WTC11 (cell line): ENCODE measurements at regions not wholly inside any gene's neighbourhood (a gene's known extent, or its start where the extent isn't known, plus 50 kb on each side); places are given as distances from the start of the nearest gene placed in this dataset.

Source experiments
- ATF3 ChIP-seq: sonication (generic); formaldehyde crosslinking; conservative IDR thresholded peaks from 2 replicates; pipeline ENCODE4 v1.8.1; 2022; ENCODE audit warnings: mild to moderate bottlenecking, missing genetic modification reagents
- ELF4 ChIP-seq: sonication (generic); formaldehyde crosslinking; IDR thresholded peaks from 2 replicates; pipeline ENCODE4 v1.8.1; 2022; ENCODE audit warnings: low read depth, mild to moderate bottlenecking, moderate library complexity, missing genetic modification reagents
- ESRRA ChIP-seq: sonication (generic); formaldehyde crosslinking; IDR thresholded peaks from 2 replicates; pipeline ENCODE4 v1.8.1; 2022; ENCODE audit warnings: mild to moderate bottlenecking, missing genetic modification reagents, borderline replicate concordance
- IRF2 ChIP-seq: sonication (generic); formaldehyde crosslinking; IDR thresholded peaks from 2 replicates; pipeline ENCODE4 v1.8.0; 2022; ENCODE audit warnings: low read depth, missing genetic modification reagents, borderline replicate concordance
- JUN ChIP-seq: sonication (generic); formaldehyde crosslinking; IDR thresholded peaks from 2 replicates; pipeline ENCODE4 v1.8.0; 2023; ENCODE audit warnings: mild to moderate bottlenecking, missing genetic modification reagents
- SOX15 ChIP-seq: fragments of 250-450 bp; sonication (Bioruptor Pico); IDR thresholded peaks from 2 replicates; pipeline ENCODE4 v1.9.0; 2021; ENCODE audit warnings: mild to moderate bottlenecking
- TF ChIP-seq, protein P1 (sequence below): fragments of 200-600 bp; IDR thresholded peaks from 2 replicates; pipeline ENCODE4 v1.8.0; 2022; ENCODE audit warnings: antibody characterized with exemption

- TF ChIP-seq ESRRA (CRISPR knock-in tag) (no peak), JUN (CRISPR knock-in tag) (no peak), ELF4 (CRISPR knock-in tag) (no peak), IRF2 (no peak), ATF3 (no peak), SOX15 (CRISPR knock-in tag) (no peak)
- TF ChIP-seq, protein P1, sequence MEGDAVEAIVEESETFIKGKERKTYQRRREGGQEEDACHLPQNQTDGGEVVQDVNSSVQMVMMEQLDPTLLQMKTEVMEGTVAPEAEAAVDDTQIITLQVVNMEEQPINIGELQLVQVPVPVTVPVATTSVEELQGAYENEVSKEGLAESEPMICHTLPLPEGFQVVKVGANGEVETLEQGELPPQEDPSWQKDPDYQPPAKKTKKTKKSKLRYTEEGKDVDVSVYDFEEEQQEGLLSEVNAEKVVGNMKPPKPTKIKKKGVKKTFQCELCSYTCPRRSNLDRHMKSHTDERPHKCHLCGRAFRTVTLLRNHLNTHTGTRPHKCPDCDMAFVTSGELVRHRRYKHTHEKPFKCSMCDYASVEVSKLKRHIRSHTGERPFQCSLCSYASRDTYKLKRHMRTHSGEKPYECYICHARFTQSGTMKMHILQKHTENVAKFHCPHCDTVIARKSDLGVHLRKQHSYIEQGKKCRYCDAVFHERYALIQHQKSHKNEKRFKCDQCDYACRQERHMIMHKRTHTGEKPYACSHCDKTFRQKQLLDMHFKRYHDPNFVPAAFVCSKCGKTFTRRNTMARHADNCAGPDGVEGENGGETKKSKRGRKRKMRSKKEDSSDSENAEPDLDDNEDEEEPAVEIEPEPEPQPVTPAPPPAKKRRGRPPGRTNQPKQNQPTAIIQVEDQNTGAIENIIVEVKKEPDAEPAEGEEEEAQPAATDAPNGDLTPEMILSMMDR, result no peak
Measured at GRCh38 chr13:111900390-111901131, 166.4 kb upstream of the SOX1 start.
